SK-N-SH treated with all-trans-retinoic acid at 6 μM for 48 hours (cell line): ENCODE measurements at regions not wholly inside any gene's neighbourhood (a gene's known extent, or its start where the extent isn't known, plus 50 kb on each side); places are given as distances from the start of the nearest gene placed in this dataset.

Experiments
- ATAC-seq: fragments of 200-7000 bp; cut with Tn5 transposase; 3 replicates; pipeline ENCODE4 v1.9.1; 2020; ENCODE audit warnings: mild to moderate bottlenecking, moderate library complexity
- ARNTL ChIP-seq: fragments of 450-650 bp; formaldehyde crosslinking; IDR thresholded peaks from 2 replicates; pipeline ENCODE4 v1.5.0; 2020; ENCODE audit warnings: low read depth, mild to moderate bottlenecking, moderate library complexity, borderline replicate concordance
- CREB5 ChIP-seq: fragments of 250-450 bp; sonication (Bioruptor Pico); IDR thresholded peaks from 2 replicates; pipeline ENCODE4 v1.5.1; 2020; ENCODE audit warnings: low read depth, mild to moderate bottlenecking, moderate library complexity
- CSDC2 ChIP-seq: fragments of 250-450 bp; sonication (Bioruptor Pico); IDR thresholded peaks from 2 replicates; pipeline ENCODE4 v1.5.0; 2020; ENCODE audit warnings: mild to moderate bottlenecking, moderate library complexity
- CSRNP3 ChIP-seq: fragments of 250-450 bp; sonication (Bioruptor Pico); IDR thresholded peaks from 2 replicates; pipeline ENCODE4 v1.5.1; 2021; ENCODE audit warnings: mild to moderate bottlenecking, moderate library complexity
- ESRRG ChIP-seq: fragments of 250-450 bp; sonication (Bioruptor Pico); IDR thresholded peaks from 2 replicates; pipeline ENCODE4 v1.6.1; 2021; ENCODE audit warnings: mild to moderate bottlenecking
- GLIS3 ChIP-seq: fragments of 250-450 bp; sonication (Bioruptor Pico); IDR thresholded peaks from 2 replicates; pipeline ENCODE4 v1.5.0; 2020; ENCODE audit warnings: mild to moderate bottlenecking, moderate library complexity
- ISL1 ChIP-seq: fragments of 250-450 bp; sonication (Bioruptor Pico); IDR thresholded peaks from 2 replicates; pipeline ENCODE4 v2.1.2; 2022; ENCODE audit warnings: mild to moderate bottlenecking, moderate library complexity
- OSR1 ChIP-seq: fragments of 250-450 bp; sonication (Bioruptor Pico); IDR thresholded peaks from 2 replicates; pipeline ENCODE4 v1.8.0; 2022; ENCODE audit warnings: moderate library complexity, mild to moderate bottlenecking, inconsistent platforms
- PATZ1 ChIP-seq: fragments of 250-450 bp; sonication (Bioruptor Pico); IDR thresholded peaks from 2 replicates; pipeline ENCODE4 v1.8.0; 2020; ENCODE audit warnings: mild to moderate bottlenecking, moderate library complexity, borderline replicate concordance
- POU6F1 ChIP-seq: fragments of 250-450 bp; sonication (Bioruptor Pico); IDR thresholded peaks from 2 replicates; pipeline ENCODE4 v1.8.0; 2021; ENCODE audit warnings: low read depth, mild to moderate bottlenecking, moderate library complexity, borderline replicate concordance
- RARB ChIP-seq: fragments of 250-450 bp; sonication (Bioruptor Pico); IDR thresholded peaks from 2 replicates; pipeline ENCODE4 v1.8.0; 2021; ENCODE audit warnings: mild to moderate bottlenecking, moderate library complexity
- SNAI2 ChIP-seq: fragments of 250-450 bp; sonication (Bioruptor Pico); IDR thresholded peaks from 2 replicates; pipeline ENCODE4 v1.5.0; 2020; ENCODE audit warnings: mild to moderate bottlenecking, moderate library complexity
- TCF4 ChIP-seq: fragments of 250-450 bp; sonication (Bioruptor Pico); IDR thresholded peaks from 2 replicates; pipeline ENCODE4 v1.8.0; 2021; ENCODE audit warnings: mild to moderate bottlenecking, moderate library complexity, borderline replicate concordance
- TOX ChIP-seq: fragments of 250-450 bp; sonication (Bioruptor Pico); IDR thresholded peaks from 2 replicates; pipeline ENCODE4 v1.8.0; 2021; ENCODE audit warnings: mild to moderate bottlenecking, moderate library complexity, borderline replicate concordance
- TSHZ2 ChIP-seq: fragments of 250-450 bp; sonication (Bioruptor Pico); IDR thresholded peaks from 2 replicates; pipeline ENCODE4 v1.5.0; 2020; ENCODE audit warnings: mild to moderate bottlenecking, moderate library complexity
- ZC3H10 ChIP-seq: fragments of 250-450 bp; sonication (Bioruptor Pico); IDR thresholded peaks from 2 replicates; pipeline ENCODE4 v1.5.1; 2021; ENCODE audit warnings: mild to moderate bottlenecking, moderate library complexity
- ZFP3 ChIP-seq: fragments of 250-450 bp; sonication (Bioruptor Pico); IDR thresholded peaks from 2 replicates; pipeline ENCODE4 v1.5.0; 2020; ENCODE audit warnings: mild to moderate bottlenecking, moderate library complexity
- ZFP30 ChIP-seq: fragments of 450-650 bp; formaldehyde crosslinking; IDR thresholded peaks from 2 replicates; pipeline ENCODE4 v1.5.0; 2022; ENCODE audit warnings: mild to moderate bottlenecking, moderate library complexity
- ZNF70 ChIP-seq: fragments of 450-650 bp; formaldehyde crosslinking; IDR thresholded peaks from 2 replicates; pipeline ENCODE4 v1.5.0; 2020; ENCODE audit warnings: mild to moderate bottlenecking, moderate library complexity
- ZNF8 ChIP-seq: fragments of 450-650 bp; formaldehyde crosslinking; IDR thresholded peaks from 2 replicates; pipeline ENCODE4 v1.5.0; 2020; ENCODE audit warnings: mild to moderate bottlenecking, moderate library complexity

GRCh38 chr6:139778688-139779087 is 404.2 kb upstream of the CITED2 start:
- ATAC-seq: peak; percentile 98
- no peak for TF ChIP-seq SNAI2 (CRISPR knock-in tag)
- no peak for TF ChIP-seq PATZ1 (CRISPR knock-in tag)
- no peak for TF ChIP-seq ZC3H10
- TF ChIP-seq, all 23 proteins: peak for 0

- peak; percentile 46 for ATAC-seq
- no peak for TF ChIP-seq TSHZ2 (CRISPR knock-in tag)
- no peak for TF ChIP-seq CSRNP3 (CRISPR knock-in tag)
- no peak for TF ChIP-seq ZFP3 (CRISPR knock-in tag)
- TF ChIP-seq, all 23 proteins: peak for 0
These were observed 403.7 kb upstream of the CITED2 start for GRCh38 chr6:139778106-139778505.

GRCh38 chr6:139777202-139777970 is 402.9 kb upstream of the CITED2 start:
- TF ChIP-seq PATZ1 (CRISPR knock-in tag) (no peak), ISL1 (CRISPR knock-in tag) (no peak), SNAI2 (CRISPR knock-in tag) (no peak), CSRNP3 (CRISPR knock-in tag) (no peak)
- no peak for ATAC-seq

GRCh38 chr6:139776041-139776440 is 401.6 kb upstream of the CITED2 start:
- no peak for ATAC-seq
- TF ChIP-seq SNAI2 (CRISPR knock-in tag) (no peak), TOX (CRISPR knock-in tag) (no peak), TCF4 (CRISPR knock-in tag) (no peak), ARNTL (no peak), CSDC2 (CRISPR knock-in tag) (no peak), ZC3H10 (no peak), ZNF8 (CRISPR knock-in tag) (no peak), GLIS3 (CRISPR knock-in tag) (no peak), ESRRG (no peak), ZFP30 (CRISPR knock-in tag) (no peak), POU6F1 (CRISPR knock-in tag) (no peak), ZNF70 (no peak), CREB5 (no peak), RARB (no peak), ZFP3 (CRISPR knock-in tag) (no peak), ISL1 (CRISPR knock-in tag) (no peak), PATZ1 (CRISPR knock-in tag) (no peak), OSR1 (CRISPR knock-in tag) (no peak)
